Tibial artery (tissue), 4 donors: ENCODE measurements at regions not wholly inside any gene's neighbourhood (a gene's known extent, or its start where the extent isn't known, plus 50 kb on each side); places are given as distances from the start of the nearest gene placed in this dataset.
A peak's percentile ranks its signal among the peaks of the same experiment; 100 is the strongest.

Experiments used
- DNase-seq, 2 donors: peaks; one replicate each; pipeline ENCODE4 v3.0.0-alpha.2; 2019
- H3K27ac ChIP-seq, 2 donors: fragments of 200-600 bp; sonication (generic) in 1 of 2; 1 replicate in 1 of 2; 2 replicates in 1 of 2; pipeline ENCODE4 v1.5.1; 2018 to 2019; ENCODE audit warnings: mild to moderate bottlenecking in 1 of 2
- H3K27me3 ChIP-seq, 2 donors: fragments of 200-600 bp; sonication (generic) in 1 of 2; one replicate each; pipeline versions ENCODE4 v1.5.1 to v1.6.0; 2016 to 2019
- H3K36me3 ChIP-seq, 3 donors: fragments of 200-600 bp; sonication (generic) in 2 of 3; one replicate each; pipeline ENCODE4 v1.5.1; 2016 to 2019; ENCODE audit warnings: mild to moderate bottlenecking in 2 of 3
- H3K4me1 ChIP-seq, 4 donors: fragments of 200-600 bp; sonication (generic) in 2 of 4; 1 replicate in 3 of 4; 2 replicates in 1 of 4; pipeline ENCODE4 v1.5.1; 2016 to 2019
- H3K4me3 ChIP-seq, 2 donors: fragments of 200-600 bp; sonication (generic) in 1 of 2; 1 replicate in 1 of 2; 2 replicates in 1 of 2; pipeline ENCODE4 v1.5.1; 2018 to 2019; ENCODE audit warnings: mild to moderate bottlenecking in 2 of 2
- H3K9me3 ChIP-seq, 3 donors: fragments of 200-600 bp; sonication (generic) in 1 of 3; one replicate each; pipeline ENCODE4 v1.5.1; 2016 to 2019
- intact Hi-C: fragments of 100-400 bp; cut with DNase I; formaldehyde crosslinking; loops from one replicate; pipeline ENCODE4 v1.15.0; 2023; ENCODE audit warnings: low total_unique reads
- TF ChIP-seq, protein P1 (sequence below), 2 experiments: fragments of 200-600 bp in 1 of 2; fragments of 450-650 bp in 1 of 2; IDR thresholded peaks; one replicate each; pipeline ENCODE4 v1.5.1; 2017 to 2019; ENCODE audit warnings: antibody characterized with exemption in 2 of 2, mild to moderate bottlenecking in 1 of 2, moderate library complexity in 1 of 2

GRCh38 chr2:164439885-164440284 is 181.4 kb downstream of the GRB14 start:
- intact Hi-C loops, result no loop called here
- Histone ChIP-seq H3K27me3 (no peaks in the 10 kb centered on the region), H3K9me3 (no peaks in the 10 kb centered on the region), H3K27ac (no peak overlapping the region), H3K4me3 (no peak overlapping the region), H3K4me1 (no peaks in the 10 kb centered on the region), H3K36me3 (no peaks in the 10 kb centered on the region)
- TF ChIP-seq, protein P1, sequence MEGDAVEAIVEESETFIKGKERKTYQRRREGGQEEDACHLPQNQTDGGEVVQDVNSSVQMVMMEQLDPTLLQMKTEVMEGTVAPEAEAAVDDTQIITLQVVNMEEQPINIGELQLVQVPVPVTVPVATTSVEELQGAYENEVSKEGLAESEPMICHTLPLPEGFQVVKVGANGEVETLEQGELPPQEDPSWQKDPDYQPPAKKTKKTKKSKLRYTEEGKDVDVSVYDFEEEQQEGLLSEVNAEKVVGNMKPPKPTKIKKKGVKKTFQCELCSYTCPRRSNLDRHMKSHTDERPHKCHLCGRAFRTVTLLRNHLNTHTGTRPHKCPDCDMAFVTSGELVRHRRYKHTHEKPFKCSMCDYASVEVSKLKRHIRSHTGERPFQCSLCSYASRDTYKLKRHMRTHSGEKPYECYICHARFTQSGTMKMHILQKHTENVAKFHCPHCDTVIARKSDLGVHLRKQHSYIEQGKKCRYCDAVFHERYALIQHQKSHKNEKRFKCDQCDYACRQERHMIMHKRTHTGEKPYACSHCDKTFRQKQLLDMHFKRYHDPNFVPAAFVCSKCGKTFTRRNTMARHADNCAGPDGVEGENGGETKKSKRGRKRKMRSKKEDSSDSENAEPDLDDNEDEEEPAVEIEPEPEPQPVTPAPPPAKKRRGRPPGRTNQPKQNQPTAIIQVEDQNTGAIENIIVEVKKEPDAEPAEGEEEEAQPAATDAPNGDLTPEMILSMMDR (IDR thresholded peaks at IDR 0.05), result no peak
- DNase-seq, result no peak

DNA sequence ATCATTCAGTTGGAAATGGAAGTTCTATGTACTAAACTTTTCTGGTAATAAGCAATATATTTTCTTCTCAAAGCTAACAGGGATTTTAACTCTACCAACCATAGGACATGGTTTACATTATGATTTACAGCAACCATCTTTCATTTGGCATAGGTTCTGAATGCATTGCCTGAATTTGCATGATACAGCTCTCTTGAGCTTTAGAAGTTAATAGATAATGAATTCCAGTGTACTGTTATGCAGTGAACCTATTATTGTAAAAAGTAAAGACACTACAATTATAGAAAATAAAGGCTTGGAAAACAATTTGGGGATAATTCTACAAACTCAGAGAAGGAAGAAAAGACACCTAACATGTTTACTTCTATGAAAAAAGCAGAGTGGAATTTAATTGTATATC is 182.0 kb downstream of the GRB14 start:
- H3K27ac ChIP-seq, result no peak overlapping the region

GRCh38 chr2:164438490-164439205 is 182.6 kb downstream of the GRB14 start:
- intact Hi-C loops, result no loop called here
- Histone ChIP-seq H3K4me3 (no peak overlapping the region), H3K9me3 (no peaks in the 10 kb centered on the region), H3K36me3 (no peaks in the 10 kb centered on the region), H3K27ac (no peak overlapping the region), H3K4me1 (no peaks in the 10 kb centered on the region), H3K27me3 (no peaks in the 10 kb centered on the region)
- TF ChIP-seq, protein P1 (IDR thresholded peaks at IDR 0.05), result no peak
- no peak for DNase-seq

More for the DNA sequence above, 182.0 kb downstream of the GRB14 start:
- Histone ChIP-seq H3K27me3 (no peaks in the 10 kb centered on the region), H3K4me1 (no peaks in the 10 kb centered on the region), H3K4me3 (no peak overlapping the region), H3K36me3 (no peaks in the 10 kb centered on the region), H3K9me3 (no peaks in the 10 kb centered on the region)
- TF ChIP-seq, protein P1 (IDR thresholded peaks at IDR 0.05), result no peak
- intact Hi-C loops, result no loop called here
- no peak for DNase-seq

DNA sequence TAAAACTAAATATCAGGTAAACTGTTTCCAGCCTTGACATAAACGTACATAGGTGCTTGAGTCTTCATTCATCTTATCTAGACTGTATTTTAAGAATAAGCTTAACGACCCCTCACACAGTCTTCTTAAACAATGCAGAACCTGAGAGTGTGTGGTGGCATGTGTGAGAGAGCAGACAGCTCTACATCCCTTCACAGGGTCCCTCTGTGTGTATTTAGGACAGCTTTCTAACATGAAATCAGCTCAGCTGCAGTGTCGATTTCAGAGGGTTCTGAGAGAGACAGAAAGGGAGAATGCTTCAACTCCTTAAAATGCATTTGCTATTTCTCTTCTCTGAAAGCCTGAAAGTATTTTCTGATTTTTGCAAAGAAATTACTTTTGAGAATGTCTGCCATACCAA is 185.2 kb downstream of the GRB14 start:
- no peaks in the 10 kb centered on the region for H3K9me3 ChIP-seq
- H3K27me3 ChIP-seq, result no peaks in the 10 kb centered on the region
- no peak overlapping the region for H3K27ac ChIP-seq
- no peaks in the 10 kb centered on the region for H3K4me1 ChIP-seq
- no peak overlapping the region for H3K4me3 ChIP-seq
- H3K36me3 ChIP-seq, result no peaks in the 10 kb centered on the region
- DNase-seq, result no peak
- intact Hi-C loops, result no loop called here
- TF ChIP-seq, protein P1 (IDR thresholded peaks at IDR 0.05), result no peak

- intact Hi-C loops, result no loop called here
- H3K27ac ChIP-seq, result no peak overlapping the region
- no peaks in the 10 kb centered on the region for H3K36me3 ChIP-seq
- H3K4me3 ChIP-seq, result no peak overlapping the region
- DNase-seq, result peak in 1 of 2 donors; percentile 25
- H3K4me1 ChIP-seq, result no peaks in the 10 kb centered on the region
- no peaks in the 10 kb centered on the region for H3K27me3 ChIP-seq
- TF ChIP-seq, protein P1 (IDR thresholded peaks at IDR 0.05), result peak; percentile 56 to 57
- no peaks in the 10 kb centered on the region for H3K9me3 ChIP-seq
These were observed 191.0 kb downstream of the GRB14 start for GRCh38 chr2:164430166-164430783.
